Uterus (tissue), 2 donors: ENCODE measurements at regions not wholly inside any gene's neighbourhood (a gene's known extent, or its start where the extent isn't known, plus 50 kb on each side); places are given as distances from the start of the nearest gene placed in this dataset.

Source experiments
- CTCF ChIP-seq, 4 experiments: fragments of 200-600 bp in 2 of 4; fragments of 450-650 bp in 2 of 4; sonication (generic) in 2 of 4; IDR thresholded peaks; one replicate each; pipeline ENCODE4 v1.5.1; 2016 to 2019; ENCODE audit warnings: antibody characterized with exemption in 4 of 4, mild to moderate bottlenecking in 2 of 4, moderate library complexity in 1 of 4
- POLR2A ChIP-seq, 2 donors: fragments of 450-650 bp; IDR thresholded peaks; one replicate each; pipeline ENCODE4 v1.6.1; 2016; ENCODE audit warnings: antibody characterized with exemption in 2 of 2, mild to moderate bottlenecking in 1 of 2, moderate library complexity in 1 of 2

GRCh38 chr14:42736408-42736807 lies 1129.7 kb downstream of the LRFN5 start:
- TF ChIP-seq CTCF (IDR thresholded peaks at IDR 0.05) (no peak), POLR2A (IDR thresholded peaks at IDR 0.05) (no peak)
